Eye (tissue), 1 donor: ENCODE measurements at regions not wholly inside any gene's neighbourhood (a gene's known extent, or its start where the extent isn't known, plus 50 kb on each side); places are given as distances from the start of the nearest gene placed in this dataset.
"Not testable (repeated sequence)": the region's sequence is repeated elsewhere in the genome, so short reads cannot be mapped to it uniquely, and the experiment has no call there.

Experiments
- DNase-seq: peaks from one replicate; pipeline ENCODE4 v3.0.0-alpha.2; 2015

DNA sequence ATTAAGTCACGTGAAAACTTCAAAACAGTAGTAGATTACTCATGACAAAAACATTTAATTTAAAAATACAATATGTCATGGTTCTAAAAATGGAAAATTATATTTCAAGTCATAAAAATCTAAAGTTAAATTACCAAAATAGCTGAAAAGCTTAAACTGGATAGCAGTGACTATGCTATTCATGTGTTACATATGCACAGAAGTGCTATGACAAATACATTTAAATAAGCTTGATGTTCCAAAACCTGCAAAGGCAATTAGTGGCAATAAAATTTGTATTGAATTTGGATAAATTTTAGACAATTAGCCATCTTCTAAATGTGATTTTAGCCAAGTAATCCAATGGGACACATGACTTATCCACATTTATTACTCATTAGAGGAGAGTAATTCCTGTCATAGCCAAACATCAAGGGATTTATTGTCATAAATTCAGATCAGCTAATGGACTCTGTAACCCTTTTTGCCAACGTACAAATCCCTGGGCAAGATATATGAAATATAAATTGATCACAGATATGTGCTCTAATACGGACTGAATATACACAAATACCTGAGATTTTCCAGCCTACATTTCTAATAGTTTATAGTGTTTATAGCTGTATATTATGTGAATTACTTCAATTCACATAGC lies 419.4 kb downstream of the ISL1 start:
- DNase-seq = no peak

DNA sequence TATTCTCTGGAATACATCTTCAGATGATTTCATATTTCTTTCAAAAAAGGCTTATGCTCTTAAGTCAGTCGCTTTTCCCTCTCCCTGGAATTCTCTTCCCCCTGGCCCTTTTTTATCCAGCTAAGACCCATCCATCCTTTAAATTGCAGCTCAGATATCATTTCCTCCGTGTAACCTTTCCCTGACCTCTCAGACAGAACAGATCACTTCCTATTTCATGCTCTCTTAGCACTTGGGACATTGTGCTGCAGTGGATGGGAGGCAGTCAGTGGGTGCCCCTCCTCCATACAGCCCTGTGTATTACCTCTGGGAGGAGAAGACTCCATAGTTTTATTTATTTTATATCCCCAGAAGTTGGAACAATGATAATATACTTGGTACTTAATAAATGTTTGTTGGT lies 423.4 kb downstream of the ISL1 start:
- DNase-seq = peak; percentile 47

DNA sequence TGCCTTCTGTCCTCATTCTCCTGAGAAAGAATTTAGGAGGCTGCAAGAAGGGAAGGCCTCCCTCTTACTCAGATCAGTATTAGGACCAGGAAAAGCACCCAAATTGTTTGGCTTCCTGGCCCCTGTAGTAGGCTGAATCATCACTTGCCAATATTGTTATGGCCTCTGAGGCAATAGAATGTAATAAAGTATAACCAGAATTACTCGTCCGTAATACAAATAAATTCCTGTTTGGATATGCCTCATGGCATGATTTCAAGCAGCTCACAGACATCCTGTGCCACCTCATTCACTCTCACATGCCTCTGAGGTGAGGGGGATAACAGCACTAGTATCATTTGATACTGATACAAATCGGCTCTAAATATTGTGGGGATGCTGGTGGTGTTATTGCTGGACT lies 427.3 kb downstream of the ISL1 start:
- DNase-seq = no peak

- peak; percentile 72 for DNase-seq
These were observed 428.7 kb downstream of the ISL1 start for GRCh38 chr5:51811883-51812471.

GRCh38 chr5:51814817-51815216 lies 431.6 kb downstream of the ISL1 start:
- DNase-seq = not testable (repeated sequence)

DNA sequence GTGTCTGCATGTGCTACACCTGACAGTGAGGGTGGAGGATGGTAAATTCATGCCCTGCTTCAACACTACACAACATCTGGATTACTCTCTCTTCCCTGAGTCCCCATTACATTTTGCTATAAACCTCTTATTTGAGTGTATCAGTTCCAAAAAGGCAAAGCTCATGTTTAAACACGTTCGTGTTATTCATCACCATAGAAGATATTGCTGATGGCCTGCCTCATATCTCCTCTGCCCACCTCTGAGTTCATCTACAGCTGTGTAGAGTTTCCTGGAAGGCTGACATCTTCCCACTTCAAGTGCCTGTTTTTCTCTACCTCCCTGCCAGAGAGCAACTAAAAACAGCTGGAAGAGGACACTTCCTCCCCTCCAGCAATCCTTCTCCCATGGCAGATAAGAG lies 433.2 kb downstream of the ISL1 start:
- DNase-seq = peak; percentile 8

GRCh38 chr5:51821697-51822096 lies 438.4 kb downstream of the ISL1 start:
- no peak for DNase-seq

- DNase-seq = no peak
These were observed 446.0 kb downstream of the ISL1 start for GRCh38 chr5:51829230-51829629.

GRCh38 chr5:51829691-51830090 lies 446.4 kb downstream of the ISL1 start:
- DNase-seq = peak; percentile 8

GRCh38 chr5:51832934-51833470 lies 449.8 kb downstream of the ISL1 start:
- DNase-seq = no peak

DNA sequence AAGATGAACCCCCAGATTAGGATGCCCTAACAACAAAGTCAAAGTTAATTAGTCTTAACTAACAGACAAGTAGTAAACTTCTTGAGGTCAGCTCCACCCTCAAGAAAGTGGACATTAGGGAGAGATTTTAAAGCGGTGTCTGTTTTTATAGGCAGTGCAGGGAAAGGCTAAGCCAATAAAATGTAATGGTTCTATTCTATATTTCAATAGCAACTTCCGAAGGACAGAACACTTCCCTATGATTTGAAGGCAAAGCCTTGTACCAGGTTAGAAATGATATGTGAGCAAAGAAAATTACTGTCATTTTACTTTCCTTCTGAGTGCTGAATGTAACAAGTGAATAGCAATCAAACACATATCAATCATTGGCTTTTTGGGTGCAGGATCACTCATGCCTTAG lies 455.2 kb downstream of the ISL1 start:
- no peak for DNase-seq

GRCh38 chr5:51843893-51844292 lies 460.6 kb downstream of the ISL1 start:
- no peak for DNase-seq

DNA sequence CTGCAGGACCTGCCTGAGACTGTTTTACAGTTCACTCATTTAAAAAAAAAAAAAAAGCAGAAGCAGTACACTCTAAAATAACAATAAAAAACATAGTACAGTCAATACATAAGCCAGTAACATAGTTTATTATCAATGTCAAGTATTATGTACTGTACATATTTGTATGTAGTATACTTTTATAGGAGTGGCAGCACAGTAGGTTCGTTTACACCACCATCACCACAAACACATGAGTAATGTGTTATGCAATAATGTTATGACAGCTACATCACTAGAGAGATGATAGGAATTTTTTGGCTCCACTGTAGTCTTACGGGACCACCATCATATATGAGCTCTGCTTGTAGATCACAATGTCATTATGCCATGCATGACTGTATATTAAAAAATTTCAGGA lies 462.8 kb downstream of the ISL1 start:
- DNase-seq = no peak

GRCh38 chr5:51859624-51860023 lies 476.4 kb downstream of the ISL1 start:
- no peak for DNase-seq

- DNase-seq = no peak
These were observed 477.3 kb downstream of the ISL1 start for GRCh38 chr5:51860532-51861018.

- DNase-seq = no peak
These were observed 488.9 kb downstream of the ISL1 start for GRCh38 chr5:51872144-51872543.

DNA sequence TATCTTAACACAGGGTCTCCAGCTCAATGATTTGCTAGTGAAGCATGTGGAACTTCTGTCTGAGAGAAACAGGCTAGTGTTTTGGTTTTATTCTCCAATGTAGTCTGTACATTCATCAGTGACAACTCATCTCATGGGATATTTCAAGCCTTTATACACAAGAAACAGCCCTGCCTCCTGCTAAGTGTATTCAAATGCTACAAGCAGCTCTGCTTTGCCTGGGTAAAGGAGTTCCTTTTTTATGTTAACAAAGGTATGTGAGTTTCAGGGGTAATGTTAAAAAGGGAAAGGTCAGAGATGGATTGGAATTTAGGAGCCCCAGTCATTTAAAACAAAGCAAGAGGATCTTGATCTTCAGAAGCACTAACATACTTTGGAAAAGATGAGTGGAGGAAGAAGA lies 498.7 kb downstream of the ISL1 start:
- DNase-seq = peak; percentile 27

DNA sequence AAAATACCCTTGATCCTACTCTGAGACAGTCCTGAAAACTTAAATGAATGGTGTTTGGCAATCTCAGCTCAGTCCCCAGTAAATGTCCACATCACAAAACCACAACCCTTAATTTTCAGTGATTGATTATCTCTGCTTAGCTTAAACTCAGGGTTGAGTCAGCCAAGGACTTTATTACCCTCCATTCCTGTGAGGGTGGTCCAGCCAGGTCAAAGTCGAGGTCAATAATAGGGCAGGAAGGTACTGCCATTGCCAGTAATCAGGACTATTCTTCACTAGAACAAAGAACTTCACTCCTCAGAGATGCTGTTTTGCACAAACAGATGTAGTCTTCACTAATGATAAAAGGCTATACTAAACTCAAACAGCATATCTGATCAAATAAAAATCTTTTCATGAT lies 499.4 kb downstream of the ISL1 start:
- DNase-seq = no peak

GRCh38 chr5:51889703-51890102 lies 506.5 kb downstream of the ISL1 start:
- DNase-seq = no peak

DNA sequence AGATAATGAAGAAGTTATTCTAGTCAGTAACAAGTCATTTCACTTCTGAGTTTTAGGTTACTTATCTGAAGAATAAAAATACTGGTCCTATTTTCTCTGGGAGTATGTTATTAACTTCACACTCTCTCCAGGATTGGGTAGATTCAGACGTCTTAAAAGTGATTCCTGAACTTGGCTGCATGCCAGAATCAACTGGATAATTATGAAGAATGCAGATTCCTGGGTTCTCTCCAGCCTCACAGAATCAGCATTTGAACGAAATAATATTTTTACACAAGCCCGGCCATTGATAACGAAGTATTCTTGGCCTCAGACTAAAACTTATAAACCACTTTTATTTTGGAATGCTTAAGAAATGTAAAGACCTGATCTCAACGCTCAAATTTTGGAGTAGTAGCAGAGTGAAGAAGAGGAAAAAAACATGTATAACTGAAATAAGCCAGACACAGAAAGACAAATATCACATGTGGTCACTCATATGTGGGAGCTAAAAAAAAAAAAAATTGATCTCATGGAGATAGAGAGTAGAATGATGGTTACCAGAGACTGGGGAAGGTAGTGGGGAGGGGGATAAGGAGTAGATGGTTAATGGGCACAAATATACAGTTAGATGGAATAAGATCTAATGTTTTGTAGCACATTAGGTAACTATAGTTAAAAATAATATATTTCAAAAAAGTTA lies 507.3 kb downstream of the ISL1 start:
- no peak for DNase-seq

GRCh38 chr5:51892680-51893079 lies 509.4 kb downstream of the ISL1 start:
- DNase-seq = no peak

- no peak for DNase-seq
These were observed 512.6 kb downstream of the ISL1 start for GRCh38 chr5:51895834-51896233.

- DNase-seq = no peak
These were observed 519.3 kb downstream of the ISL1 start for GRCh38 chr5:51902512-51902911.

DNA sequence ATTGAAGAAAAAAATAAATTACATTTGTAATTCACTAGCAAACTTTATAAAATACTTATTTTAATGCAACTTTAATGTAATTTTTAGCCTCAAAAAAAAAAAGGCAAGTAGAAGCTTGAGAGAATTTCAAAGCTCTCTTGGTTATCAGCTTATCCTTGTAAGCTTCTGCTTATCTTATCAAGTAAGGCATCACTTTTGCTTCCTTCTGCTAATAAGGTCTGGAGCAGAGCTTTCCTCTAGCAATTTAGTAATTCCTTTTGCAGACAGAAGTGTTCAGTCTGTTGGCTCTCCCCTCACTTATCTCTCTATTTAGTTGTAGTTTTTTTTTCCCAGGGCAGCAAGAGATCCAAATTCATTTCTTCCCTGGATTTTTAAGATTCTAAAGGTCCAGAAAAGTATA lies 525.0 kb downstream of the ISL1 start:
- DNase-seq = no peak
